CD14-positive monocyte (primary cell): ENCODE measurements at regions not wholly inside any gene's neighbourhood (a gene's known extent, or its start where the extent isn't known, plus 50 kb on each side); places are given as distances from the start of the nearest gene placed in this dataset.

Source experiments
- DNase-seq, 3 donors: peaks; one replicate each; pipeline ENCODE4 v3.0.0-alpha.2; 2011 to 2022
- H2AFZ ChIP-seq: 2 replicates; pipeline ENCODE4 v1.6.0; 2012; ENCODE audit warnings: mild to moderate bottlenecking, low read depth, low read length, inconsistent platforms; ENCODE audit not compliant: insufficient read depth, poor library complexity, severe bottlenecking
- H3K27ac ChIP-seq, 2 donors: 1 replicate in 1 of 2; 2 replicates in 1 of 2; pipeline ENCODE4 v1.5.1; 2012 to 2013; ENCODE audit warnings: low read length in 2 of 2, control low read depth in 1 of 2, inconsistent platforms in 1 of 2, low read depth in 1 of 2, mild to moderate bottlenecking in 1 of 2
- H3K27me3 ChIP-seq, 2 donors: one replicate each; pipeline versions ENCODE4 v1.6.0 to v1.6.1; 2011 to 2013; ENCODE audit warnings: low read length in 2 of 2; ENCODE audit not compliant: control insufficient read depth in 2 of 2, insufficient read depth in 2 of 2
- H3K36me3 ChIP-seq, 2 donors: replicated peaks in 1 of 2; 1 replicate in 1 of 2; 2 replicates in 1 of 2; pipeline versions ENCODE4 v1.5.1 to v1.6.1; 2012 to 2013; ENCODE audit warnings: low read length in 2 of 2, control low read depth in 1 of 2, inconsistent platforms in 1 of 2, mild to moderate bottlenecking in 1 of 2; ENCODE audit not compliant: insufficient read depth in 2 of 2, control insufficient read depth in 1 of 2
- H3K4me1 ChIP-seq, 2 donors: 1 replicate in 1 of 2; 2 replicates in 1 of 2; pipeline versions ENCODE4 v1.5.1 to v1.6.1; 2012 to 2013; ENCODE audit warnings: low read length in 2 of 2, control low read depth in 1 of 2, inconsistent platforms in 1 of 2, mild to moderate bottlenecking in 1 of 2, moderate library complexity in 1 of 2; ENCODE audit not compliant: insufficient read depth in 2 of 2, control insufficient read depth in 1 of 2
- H3K4me2 ChIP-seq: replicated peaks from 2 replicates; pipeline ENCODE3; 2012; ENCODE audit warnings: low read length, moderate library complexity, mild to moderate bottlenecking; ENCODE audit not compliant: poor library complexity, severe bottlenecking; ENCODE audit errors: extremely low read depth
- H3K4me3 ChIP-seq, 3 experiments: fragments of 200-600 bp in 1 of 3; sonication (generic) in 1 of 3; replicated peaks in 1 of 3; 1 replicate in 2 of 3; 2 replicates in 1 of 3; pipeline ENCODE4 v1.5.1; 2011 to 2013; ENCODE audit warnings: low read length in 3 of 3, mild to moderate bottlenecking in 3 of 3, control low read depth in 2 of 3, low read depth in 2 of 3, inconsistent platforms in 1 of 3, moderate library complexity in 1 of 3
- H3K79me2 ChIP-seq: 2 replicates; pipeline ENCODE4 v1.6.0; 2012; ENCODE audit warnings: mild to moderate bottlenecking, control low read depth, inconsistent platforms, low read length, moderate library complexity; ENCODE audit not compliant: insufficient read depth
- H3K9ac ChIP-seq: 2 replicates; pipeline ENCODE4 v1.6.0; 2017; ENCODE audit warnings: low read length, mild to moderate bottlenecking; ENCODE audit not compliant: insufficient read depth, poor library complexity, severe bottlenecking
- H3K9me3 ChIP-seq, 2 donors: replicated peaks in 1 of 2; 1 replicate in 1 of 2; 2 replicates in 1 of 2; pipeline versions ENCODE4 v1.5.1 to v1.6.1; 2012 to 2013; ENCODE audit warnings: low read length in 2 of 2, control low read depth in 1 of 2; ENCODE audit not compliant: control insufficient read depth in 1 of 2, insufficient read depth in 1 of 2
- H4K20me1 ChIP-seq: 2 replicates; pipeline ENCODE4 v1.6.0; 2012; ENCODE audit warnings: mild to moderate bottlenecking, low read length, control low read depth, moderate library complexity; ENCODE audit not compliant: insufficient read depth
- H3K27ac Mint-ChIP-seq, 7 donors: one replicate each; pipeline ENCODE4 v1.8.0; 2020; ENCODE audit warnings: mild to moderate bottlenecking in 7 of 7, mixed read lengths in 7 of 7, moderate library complexity in 6 of 7, inconsistent platforms in 2 of 7
- H3K27me3 Mint-ChIP-seq, 3 donors: one replicate each; pipeline ENCODE4 v1.8.0; 2021 to 2022; ENCODE audit warnings: low read depth in 3 of 3, mild to moderate bottlenecking in 3 of 3, mixed read lengths in 3 of 3, moderate library complexity in 3 of 3, inconsistent platforms in 1 of 3
- H3K36me3 Mint-ChIP-seq, 2 donors: one replicate each; pipeline ENCODE4 v1.8.0; 2020; ENCODE audit warnings: mixed read lengths in 2 of 2, inconsistent platforms in 1 of 2, mild to moderate bottlenecking in 1 of 2
- H3K4me1 Mint-ChIP-seq: one replicate; pipeline ENCODE4 v1.8.0; 2020; ENCODE audit warnings: mild to moderate bottlenecking, mixed read lengths
- H3K4me3 Mint-ChIP-seq, 2 donors: one replicate each; pipeline ENCODE4 v1.8.0; 2020; ENCODE audit warnings: mild to moderate bottlenecking in 2 of 2, mixed read lengths in 2 of 2, moderate library complexity in 1 of 2
- H3K9me3 Mint-ChIP-seq, 7 donors: one replicate each; pipeline ENCODE4 v1.8.0; 2020 to 2022; ENCODE audit warnings: mixed read lengths in 7 of 7, mild to moderate bottlenecking in 6 of 7, moderate library complexity in 6 of 7, inconsistent platforms in 2 of 7
- CTCF ChIP-seq: fragments of 200-600 bp; IDR thresholded peaks from one replicate; pipeline ENCODE4 v1.8.0; 2022; ENCODE audit warnings: antibody characterized with exemption, mild to moderate bottlenecking
- WGBS: methylation state at CpG from one replicate; pipeline ENCODE4 v1.1.5; 2013; ENCODE audit warnings: missing lambda C conversion rate; ENCODE audit not compliant: insufficient coverage; 5-methylcytosine and 5-hydroxymethylcytosine counted together
- intact Hi-C, 2 donors: fragments of 100-400 bp; cut with micrococcal nuclease; formaldehyde crosslinking; loops; one replicate each; pipeline versions ENCODE4 v1.15.0 to v1.15.1; 2023

GRCh38 chr16:63976345-63976744, 1145.5 kb downstream of the CDH11 start:
- no peak for TF ChIP-seq CTCF
- no peak overlapping the region for H3K4me3 Mint-ChIP-seq
- no peaks in the 10 kb centered on the region for H3K4me1 Mint-ChIP-seq
- no peak overlapping the region for H3K4me3 ChIP-seq
- no peaks in the 10 kb centered on the region for H3K9me3 ChIP-seq
- H3K36me3 Mint-ChIP-seq, result no peaks in the 10 kb centered on the region
- intact Hi-C loops, result no loop called here
- no peaks in the 10 kb centered on the region for H3K36me3 ChIP-seq
- DNase-seq, result no peak
- no peak overlapping the region for H3K27ac Mint-ChIP-seq
- no peak overlapping the region for H3K27ac ChIP-seq
- H3K4me2 ChIP-seq, result no peak overlapping the region
- no peaks in the 10 kb centered on the region for H3K27me3 Mint-ChIP-seq
- H4K20me1 ChIP-seq, result no peaks in the 10 kb centered on the region
- peaks cover 0 to 6% (median 3%) of the 10 kb centered on the region in 7 donors for H3K9me3 Mint-ChIP-seq
- WGBS, result no CpG with 5 or more reads among the region's 4 CpGs
- no peak overlapping the region for H2AFZ ChIP-seq
- H3K27me3 ChIP-seq, result no peaks in the 10 kb centered on the region
- no peak overlapping the region for H3K9ac ChIP-seq
- H3K79me2 ChIP-seq, result no peaks in the 10 kb centered on the region
- H3K4me1 ChIP-seq, result no peaks in the 10 kb centered on the region

- Histone ChIP-seq H3K9me3 (no peaks in the 10 kb centered on the region), H3K4me3 (no peak overlapping the region), H4K20me1 (no peaks in the 10 kb centered on the region), H3K9ac (no peak overlapping the region), H3K4me2 (no peak overlapping the region), H3K27ac (no peak overlapping the region), H3K79me2 (no peaks in the 10 kb centered on the region), H3K36me3 (no peaks in the 10 kb centered on the region), H3K4me1 (no peaks in the 10 kb centered on the region), H3K27me3 (no peaks in the 10 kb centered on the region), H2AFZ (no peak overlapping the region)
- no peaks in the 10 kb centered on the region for H3K4me1 Mint-ChIP-seq
- intact Hi-C loops, result no loop called here
- peaks cover 0 to 6% (median 3%) of the 10 kb centered on the region in 7 donors for H3K9me3 Mint-ChIP-seq
- WGBS, result 100% methylated on average over 1 of the region's 3 CpGs
- no peak overlapping the region for H3K4me3 Mint-ChIP-seq
- no peaks in the 10 kb centered on the region for H3K27me3 Mint-ChIP-seq
- no peak overlapping the region for H3K27ac Mint-ChIP-seq
- no peak for DNase-seq
- H3K36me3 Mint-ChIP-seq, result no peaks in the 10 kb centered on the region
- no peak for TF ChIP-seq CTCF
Observed at GRCh38 chr16:63975669-63976068, 1146.2 kb downstream of the CDH11 start.
